Stimulated activated naive CD8-positive, alpha-beta T cell treated with anti-CD3 and anti-CD28 coated beads, Interleukin-15, amount 100 ng/mL, for 72 hours (primary cell): ENCODE measurements at regions not wholly inside any gene's neighbourhood (a gene's known extent, or its start where the extent isn't known, plus 50 kb on each side); places are given as distances from the start of the nearest gene placed in this dataset.
"Not testable (repeated sequence)": the region's sequence is repeated elsewhere in the genome, so short reads cannot be mapped to it uniquely, and the experiment has no call there.

Source experiments
- ATAC-seq: fragments of 150-1000 bp; cut with Tn5 transposase; 2 replicates; pipeline ENCODE4 v1.10.0; 2021; ENCODE audit warnings: mild to moderate bottlenecking, moderate library complexity
- DNase-seq, 2 donors: peaks; one replicate each; pipeline ENCODE4 v3.0.0; 2021 to 2022
- H3K27ac Mint-ChIP-seq, 2 donors: one replicate each; pipeline ENCODE4 v1.8.0; 2022; ENCODE audit warnings: mild to moderate bottlenecking in 2 of 2, mixed read lengths in 2 of 2, moderate library complexity in 2 of 2
- H3K27me3 Mint-ChIP-seq: one replicate; pipeline ENCODE4 v1.8.0; 2022; ENCODE audit warnings: mixed read lengths
- H3K4me1 Mint-ChIP-seq: one replicate; pipeline ENCODE4 v1.8.0; 2022; ENCODE audit warnings: mild to moderate bottlenecking, mixed read lengths
- H3K4me3 Mint-ChIP-seq, 2 donors: one replicate each; pipeline ENCODE4 v1.8.0; 2022; ENCODE audit warnings: mild to moderate bottlenecking in 2 of 2, mixed read lengths in 2 of 2, moderate library complexity in 1 of 2
- H3K9me3 Mint-ChIP-seq, 2 donors: one replicate each; pipeline ENCODE4 v1.8.0; 2022; ENCODE audit warnings: mixed read lengths in 2 of 2

- Mint-ChIP-seq H3K27me3 (no peaks in the 10 kb centered on the region), H3K4me1 (no peaks in the 10 kb centered on the region), H3K4me3 (no peak overlapping the region), H3K27ac (no peak overlapping the region), H3K9me3 (peaks cover 21 to 23% of the 10 kb centered on the region in 2 donors)
- no peak for ATAC-seq
- DNase-seq = no peak
Measured at GRCh38 chr4:179029683-179030082, 1587.4 kb upstream of the AGA start.

GRCh38 chr4:179040259-179040658 is 1598.0 kb upstream of the AGA start:
- H3K4me1 Mint-ChIP-seq = no peaks in the 10 kb centered on the region
- H3K27me3 Mint-ChIP-seq = no peaks in the 10 kb centered on the region
- ATAC-seq (no peak), DNase-seq (no peak)
- H3K4me3 Mint-ChIP-seq = no peak overlapping the region
- H3K27ac Mint-ChIP-seq = no peak overlapping the region
- H3K9me3 Mint-ChIP-seq = peaks cover 0 to 5% of the 10 kb centered on the region in 2 donors

- ATAC-seq (no peak), DNase-seq (no peak)
- Mint-ChIP-seq H3K9me3 (peaks cover 5 to 7% of the 10 kb centered on the region in 2 donors), H3K27me3 (no peaks in the 10 kb centered on the region), H3K4me3 (no peak overlapping the region), H3K4me1 (no peaks in the 10 kb centered on the region), H3K27ac (no peak overlapping the region)
Measured at GRCh38 chr4:179048839-179049453, 1606.7 kb upstream of the AGA start.

GRCh38 chr4:179051206-179051605 is 1609.0 kb upstream of the AGA start:
- H3K9me3 Mint-ChIP-seq = peaks cover 5 to 7% of the 10 kb centered on the region in 2 donors
- H3K4me1 Mint-ChIP-seq = no peaks in the 10 kb centered on the region
- H3K27me3 Mint-ChIP-seq = no peaks in the 10 kb centered on the region
- H3K27ac Mint-ChIP-seq = no peak overlapping the region
- ATAC-seq = no peak
- no peak for DNase-seq
- no peak overlapping the region for H3K4me3 Mint-ChIP-seq

GRCh38 chr4:179059396-179059795 is 1617.2 kb upstream of the AGA start:
- DNase-seq = no peak
- H3K4me1 Mint-ChIP-seq = no peaks in the 10 kb centered on the region
- peaks cover 4 to 11% of the 10 kb centered on the region in 2 donors for H3K9me3 Mint-ChIP-seq
- H3K4me3 Mint-ChIP-seq = no peak overlapping the region
- no peak overlapping the region for H3K27ac Mint-ChIP-seq
- no peak for ATAC-seq
- H3K27me3 Mint-ChIP-seq = no peaks in the 10 kb centered on the region

- Mint-ChIP-seq H3K27ac (peak overlapping the region in 1 of 2 donors; percentile 30), H3K9me3 (peaks cover 10 to 14% of the 10 kb centered on the region in 2 donors)
- not testable (repeated sequence) for H3K4me1 Mint-ChIP-seq, DNase-seq, H3K4me3 Mint-ChIP-seq, H3K27me3 Mint-ChIP-seq, ATAC-seq
Measured at GRCh38 chr4:179066254-179066653, 1624.0 kb upstream of the AGA start.

- ATAC-seq (no peak), DNase-seq (no peak)
- peaks cover 5 to 9% of the 10 kb centered on the region in 2 donors for H3K9me3 Mint-ChIP-seq
- no peak overlapping the region for H3K27ac Mint-ChIP-seq
- H3K4me1 Mint-ChIP-seq = no peaks in the 10 kb centered on the region
- no peaks in the 10 kb centered on the region for H3K27me3 Mint-ChIP-seq
- no peak overlapping the region for H3K4me3 Mint-ChIP-seq
Measured at GRCh38 chr4:179071131-179071530, 1628.9 kb upstream of the AGA start.

GRCh38 chr4:179076865-179077264 is 1634.6 kb upstream of the AGA start:
- Mint-ChIP-seq H3K27me3 (no peaks in the 10 kb centered on the region), H3K27ac (no peak overlapping the region), H3K9me3 (peaks cover 0 to 4% of the 10 kb centered on the region in 2 donors), H3K4me3 (no peak overlapping the region), H3K4me1 (no peaks in the 10 kb centered on the region)
- no peak for DNase-seq
- no peak for ATAC-seq

GRCh38 chr4:179095585-179096221 is 1653.5 kb upstream of the AGA start:
- H3K4me3 Mint-ChIP-seq = no peak overlapping the region
- H3K27me3 Mint-ChIP-seq = no peaks in the 10 kb centered on the region
- no peaks in the 10 kb centered on the region for H3K4me1 Mint-ChIP-seq
- DNase-seq = no peak
- ATAC-seq = no peak
- peaks cover 8 to 24% of the 10 kb centered on the region in 2 donors for H3K9me3 Mint-ChIP-seq
- no peak overlapping the region for H3K27ac Mint-ChIP-seq

GRCh38 chr4:179097741-179098140 is 1655.5 kb upstream of the AGA start:
- Mint-ChIP-seq H3K27ac (no peak overlapping the region), H3K27me3 (no peaks in the 10 kb centered on the region), H3K4me3 (no peak overlapping the region), H3K9me3 (peaks cover 4 to 10% of the 10 kb centered on the region in 2 donors), H3K4me1 (no peaks in the 10 kb centered on the region)
- no peak for ATAC-seq
- DNase-seq = no peak

GRCh38 chr4:179110356-179110755 is 1668.1 kb upstream of the AGA start:
- H3K27ac Mint-ChIP-seq = no peak overlapping the region
- ATAC-seq = no peak
- no peak for DNase-seq

GRCh38 chr4:179110816-179111215 is 1668.6 kb upstream of the AGA start:
- H3K27ac Mint-ChIP-seq = no peak overlapping the region
- H3K4me1 Mint-ChIP-seq = no peaks in the 10 kb centered on the region
- H3K27me3 Mint-ChIP-seq = no peaks in the 10 kb centered on the region
- H3K4me3 Mint-ChIP-seq = no peak overlapping the region
- peaks cover 7 to 30% of the 10 kb centered on the region in 2 donors for H3K9me3 Mint-ChIP-seq
- DNase-seq = no peak
- ATAC-seq = no peak

More at GRCh38 chr4:179110356-179110755, 1668.1 kb upstream of the AGA start:
- Mint-ChIP-seq H3K27me3 (no peaks in the 10 kb centered on the region), H3K4me3 (no peak overlapping the region), H3K9me3 (peaks cover 4 to 32% of the 10 kb centered on the region in 2 donors), H3K4me1 (no peaks in the 10 kb centered on the region)

- no peaks in the 10 kb centered on the region for H3K4me1 Mint-ChIP-seq
- no peak overlapping the region for H3K27ac Mint-ChIP-seq
- ATAC-seq = no peak
- no peaks in the 10 kb centered on the region for H3K27me3 Mint-ChIP-seq
- no peak overlapping the region for H3K4me3 Mint-ChIP-seq
- DNase-seq = no peak
- peaks cover 7 to 30% of the 10 kb centered on the region in 2 donors for H3K9me3 Mint-ChIP-seq
Measured at GRCh38 chr4:179112441-179113170, 1670.4 kb upstream of the AGA start.

GRCh38 chr4:179114615-179115014 is 1672.4 kb upstream of the AGA start:
- H3K27ac Mint-ChIP-seq = no peak overlapping the region
- DNase-seq = no peak
- H3K4me3 Mint-ChIP-seq = no peak overlapping the region
- no peaks in the 10 kb centered on the region for H3K27me3 Mint-ChIP-seq
- no peak for ATAC-seq
- H3K4me1 Mint-ChIP-seq = no peaks in the 10 kb centered on the region
- peaks cover 7 to 25% of the 10 kb centered on the region in 2 donors for H3K9me3 Mint-ChIP-seq

GRCh38 chr4:179116011-179116410 is 1673.8 kb upstream of the AGA start:
- ATAC-seq (no peak), DNase-seq (no peak)
- no peaks in the 10 kb centered on the region for H3K4me1 Mint-ChIP-seq
- H3K27ac Mint-ChIP-seq = no peak overlapping the region
- peaks cover 7 to 17% of the 10 kb centered on the region in 2 donors for H3K9me3 Mint-ChIP-seq
- no peaks in the 10 kb centered on the region for H3K27me3 Mint-ChIP-seq
- no peak overlapping the region for H3K4me3 Mint-ChIP-seq

GRCh38 chr4:179116581-179116980 is 1674.3 kb upstream of the AGA start:
- H3K4me1 Mint-ChIP-seq = no peaks in the 10 kb centered on the region
- H3K4me3 Mint-ChIP-seq = no peak overlapping the region
- DNase-seq (no peak), ATAC-seq (no peak)
- no peaks in the 10 kb centered on the region for H3K27me3 Mint-ChIP-seq
- H3K27ac Mint-ChIP-seq = no peak overlapping the region
- peaks cover 7 to 13% of the 10 kb centered on the region in 2 donors for H3K9me3 Mint-ChIP-seq
